H1 (cell line): ENCODE measurements at regions not wholly inside any gene's neighbourhood (a gene's known extent, or its start where the extent isn't known, plus 50 kb on each side); places are given as distances from the start of the nearest gene placed in this dataset.

Source experiments
- CTCF ChIA-PET: fragments of 300-600 bp; sonication (Branson Sonifier 250); formaldehyde crosslinking; loops from one replicate; lab custom pipeline; 2021; ENCODE audit not compliant: partially characterized antibody; lab: Charles Lee
- POLR2A ChIA-PET: fragments of 300-600 bp; sonication (Branson Sonifier 250); formaldehyde crosslinking; loops from one replicate; lab custom pipeline; 2021; ENCODE audit warnings: inconsistent platforms; ENCODE audit not compliant: partially characterized antibody; lab: Charles Lee
- DNase-seq, 2 experiments: peaks; one replicate each; pipeline versions ENCODE4 v3.0.0 to v3.0.0-alpha.2; 2010 to 2022; ENCODE audit warnings: low spot score in 2 of 2, low read depth in 1 of 2, mixed read lengths in 1 of 2
- FAIRE-seq: peaks from 2 replicates; lab custom pipeline; 2011; peaks lifted over from hg19 to GRCh38; lab: Jason Lieb, UNC
- H2AFZ ChIP-seq: 2 replicates; pipeline ENCODE4 v1.8.1; 2012; ENCODE audit warnings: low read length, inconsistent platforms
- H2AK5ac ChIP-seq: 2 replicates; pipeline ENCODE4 v1.6.1; 2013; ENCODE audit warnings: low read depth, low read length
- H2BK120ac ChIP-seq: replicated peaks from 2 replicates; pipeline ENCODE3; 2013; ENCODE audit warnings: low read depth, low read length, inconsistent platforms
- H2BK12ac ChIP-seq: 2 replicates; pipeline ENCODE4 v1.6.1; 2013; ENCODE audit warnings: low read depth, low read length
- H2BK15ac ChIP-seq: 2 replicates; pipeline ENCODE4 v1.6.1; 2013; ENCODE audit warnings: low read length
- H2BK20ac ChIP-seq: 2 replicates; pipeline ENCODE4 v1.6.1; 2013; ENCODE audit warnings: low read length
- H2BK5ac ChIP-seq: 2 replicates; pipeline ENCODE4 v1.6.1; 2013; ENCODE audit warnings: low read depth, low read length
- H3K14ac ChIP-seq: 2 replicates; pipeline ENCODE4 v1.6.1; 2013; ENCODE audit warnings: inconsistent platforms; ENCODE audit not compliant: insufficient read length
- H3K18ac ChIP-seq: 2 replicates; pipeline ENCODE4 v1.6.1; 2013; ENCODE audit warnings: low read length; ENCODE audit errors: extremely low read depth
- H3K23ac ChIP-seq: 2 replicates; pipeline ENCODE4 v1.6.1; 2013; ENCODE audit warnings: inconsistent platforms; ENCODE audit not compliant: insufficient read length
- H3K23me2 ChIP-seq: 2 replicates; pipeline ENCODE4 v1.6.1; 2013; ENCODE audit warnings: low read depth, low read length
- H3K27ac ChIP-seq: 2 replicates; pipeline ENCODE4 v1.6.1; 2011; ENCODE audit warnings: low read depth, low read length, inconsistent platforms
- H3K27me3 ChIP-seq, 4 experiments: replicated peaks in 1 of 4; 1 replicate in 1 of 4; 2 replicates in 3 of 4; pipeline versions ENCODE4 v1.6.1 to v1.8.1; 2011 to 2013; ENCODE audit warnings: low read length in 3 of 4, mild to moderate bottlenecking in 3 of 4, inconsistent platforms in 2 of 4, mixed read lengths in 2 of 4, moderate library complexity in 1 of 4; ENCODE audit not compliant: control insufficient read depth in 3 of 4, insufficient read depth in 3 of 4; ENCODE audit errors: extremely low read depth in 1 of 4
- H3K36me3 ChIP-seq, 4 experiments: 2 replicates each; pipeline versions ENCODE4 v1.6.1 to v1.8.1; 2011 to 2013; ENCODE audit warnings: mild to moderate bottlenecking in 4 of 4, low read length in 3 of 4, moderate library complexity in 2 of 4, control low read depth in 1 of 4, inconsistent platforms in 1 of 4; ENCODE audit not compliant: insufficient read depth in 4 of 4, control insufficient read depth in 2 of 4
- H3K4ac ChIP-seq: replicated peaks from 2 replicates; pipeline ENCODE3; 2013; ENCODE audit warnings: low read length, low read depth, mixed read lengths, inconsistent platforms; ENCODE audit not compliant: insufficient read length
- H3K4me1 ChIP-seq, 4 experiments: replicated peaks in 1 of 4; 1 replicate in 1 of 4; 2 replicates in 3 of 4; pipeline versions ENCODE4 v1.6.1 to v1.8.1; 2011 to 2013; ENCODE audit warnings: low read length in 3 of 4, inconsistent platforms in 2 of 4, mixed read lengths in 1 of 4; ENCODE audit not compliant: insufficient read depth in 4 of 4, control insufficient read depth in 3 of 4
- H3K4me2 ChIP-seq, 2 experiments: 2 replicates each; pipeline versions ENCODE4 v1.6.1 to v1.8.1; 2011 to 2013; ENCODE audit warnings: low read depth in 2 of 2, low read length in 2 of 2, control low read depth in 1 of 2, inconsistent platforms in 1 of 2, mild to moderate bottlenecking in 1 of 2; ENCODE audit not compliant: insufficient read depth in 1 of 2
- H3K4me3 ChIP-seq, 4 experiments: fragments of 200-600, 300-600 bp in 1 of 4; sonication (generic), shearing (Covaris generic), sonication (Bioruptor Twin) in 1 of 4; 2 replicates each; pipeline versions ENCODE4 v1.5.1 to v1.8.1; 2011 to 2016; ENCODE audit warnings: low read length in 4 of 4, low read depth in 3 of 4, control low read depth in 2 of 4, inconsistent platforms in 2 of 4, mild to moderate bottlenecking in 2 of 4, mixed read lengths in 1 of 4, moderate library complexity in 1 of 4; ENCODE audit not compliant: insufficient read depth in 2 of 4; ENCODE audit errors: extremely low read depth in 1 of 4
- H3K56ac ChIP-seq: replicated peaks from 2 replicates; pipeline ENCODE3; 2013; ENCODE audit warnings: low read depth, mild to moderate bottlenecking, mixed read lengths, low read length, inconsistent platforms; ENCODE audit not compliant: insufficient read length
- H3K79me1 ChIP-seq: 2 replicates; pipeline ENCODE4 v1.6.1; 2013; ENCODE audit warnings: low read depth, low read length, control low read depth
- H3K79me2 ChIP-seq, 2 experiments: 2 replicates each; pipeline versions ENCODE4 v1.6.1 to v1.8.1; 2012 to 2013; ENCODE audit warnings: low read length in 2 of 2, mild to moderate bottlenecking in 2 of 2, inconsistent platforms in 1 of 2; ENCODE audit not compliant: insufficient read depth in 2 of 2, control insufficient read depth in 1 of 2
- H3K9ac ChIP-seq, 4 experiments: replicated peaks in 1 of 4; 1 replicate in 1 of 4; 2 replicates in 3 of 4; pipeline versions ENCODE4 v1.6.1 to v1.8.1; 2011 to 2013; ENCODE audit warnings: low read depth in 3 of 4, low read length in 3 of 4, control low read depth in 2 of 4, mild to moderate bottlenecking in 2 of 4, moderate library complexity in 2 of 4, inconsistent platforms in 1 of 4; ENCODE audit errors: extremely low read depth in 1 of 4
- H3K9me3 ChIP-seq, 2 experiments: 2 replicates each; pipeline versions ENCODE4 v1.6.1 to v1.8.1; 2012 to 2013; ENCODE audit warnings: mild to moderate bottlenecking in 2 of 2, moderate library complexity in 2 of 2, control low read depth in 1 of 2, inconsistent platforms in 1 of 2, low read depth in 1 of 2, low read length in 1 of 2, mixed read lengths in 1 of 2; ENCODE audit not compliant: insufficient read depth in 2 of 2
- H4K20me1 ChIP-seq, 2 experiments: replicated peaks in 1 of 2; 2 replicates each; pipeline versions ENCODE3 to v1.8.1; 2011 to 2013; ENCODE audit warnings: inconsistent platforms in 2 of 2, low read length in 2 of 2, mild to moderate bottlenecking in 1 of 2; ENCODE audit not compliant: insufficient read depth in 2 of 2, control insufficient read depth in 1 of 2
- H4K5ac ChIP-seq: 2 replicates; pipeline ENCODE4 v1.6.1; 2013; ENCODE audit warnings: low read length, low read depth, mixed read lengths, inconsistent platforms; ENCODE audit not compliant: insufficient read length
- H4K8ac ChIP-seq: 2 replicates; pipeline ENCODE4 v1.8.0; 2013; ENCODE audit warnings: mild to moderate bottlenecking, moderate library complexity, low read length, inconsistent platforms; ENCODE audit not compliant: insufficient read depth; ENCODE audit errors: extremely low read depth
- H4K91ac ChIP-seq: replicated peaks from 2 replicates; pipeline ENCODE3; 2013; ENCODE audit warnings: low read length, mixed read lengths, inconsistent platforms; ENCODE audit not compliant: insufficient read length
- BRCA1 ChIP-seq: IDR thresholded peaks from 2 replicates; pipeline ENCODE4 v1.6.1; 2012; ENCODE audit warnings: low read depth, low read length, improper control_type of control experiment
- CBX5 ChIP-seq: fragments of 300-800, 300-1000 bp; sonication (generic); IDR thresholded peaks from 2 replicates; pipeline ENCODE4 v1.7.1; 2016; ENCODE audit warnings: antibody characterized with exemption, low read length, low read depth
- CHD1 ChIP-seq: IDR thresholded peaks from 2 replicates; pipeline ENCODE4 v1.6.1; 2012; ENCODE audit warnings: low read depth, low read length, improper control_type of control experiment
- EZH2 ChIP-seq: fragments of 200-600 bp; sonication (generic); IDR thresholded peaks from 2 replicates; pipeline ENCODE4 v1.7.1; 2012; ENCODE audit warnings: low read depth, mild to moderate bottlenecking, moderate library complexity, low read length, inconsistent platforms; ENCODE audit not compliant: severe bottlenecking
- GTF2F1 ChIP-seq: IDR thresholded peaks from 2 replicates; pipeline ENCODE4 v1.6.1; 2012; ENCODE audit warnings: low read depth, low read length, improper control_type of control experiment, borderline replicate concordance
- HDAC2 ChIP-seq, 2 experiments: fragments of 300-600 bp in 1 of 2; sonication (generic) in 1 of 2; IDR thresholded peaks; 2 replicates each; pipeline ENCODE4 v1.6.1; 2011 to 2012; ENCODE audit warnings: low read depth in 2 of 2, low read length in 2 of 2, mild to moderate bottlenecking in 2 of 2, moderate library complexity in 2 of 2, borderline replicate concordance in 1 of 2, inconsistent platforms in 1 of 2
- NANOG ChIP-seq: IDR thresholded peaks from 2 replicates; pipeline ENCODE4 v1.6.1; 2011; ENCODE audit warnings: low read length, low read depth, mild to moderate bottlenecking, inconsistent platforms; ENCODE audit not compliant: insufficient read depth, poor library complexity, severe bottlenecking
- POLR2A ChIP-seq, 2 experiments: IDR thresholded peaks; 1 replicate in 1 of 2; 2 replicates in 1 of 2; pipeline ENCODE4 v1.6.1; 2011; ENCODE audit warnings: low read depth in 2 of 2, low read length in 2 of 2, mild to moderate bottlenecking in 2 of 2; ENCODE audit errors: control extremely low read depth in 1 of 2
- POLR2AphosphoS5 ChIP-seq: IDR thresholded peaks from 2 replicates; pipeline ENCODE4 v1.6.1; 2011; ENCODE audit warnings: low read depth, low read length
- SIX5 ChIP-seq: IDR thresholded peaks from 2 replicates; pipeline ENCODE4 v1.6.1; 2011; ENCODE audit warnings: mild to moderate bottlenecking, low read depth, low read length
- SP1 ChIP-seq: IDR thresholded peaks from 2 replicates; pipeline ENCODE4 v1.6.1; 2011; ENCODE audit warnings: low read depth, low read length
- SP4 ChIP-seq: IDR thresholded peaks from 2 replicates; pipeline ENCODE4 v1.6.1; 2012; ENCODE audit warnings: low read length, inconsistent platforms
- SRF ChIP-seq: IDR thresholded peaks from 2 replicates; pipeline ENCODE4 v1.6.1; 2011; ENCODE audit warnings: mild to moderate bottlenecking, low read depth, low read length, moderate library complexity
- TAF1 ChIP-seq: IDR thresholded peaks from 2 replicates; pipeline ENCODE4 v1.6.1; 2011; ENCODE audit warnings: mild to moderate bottlenecking, low read depth, low read length
- TBP ChIP-seq: IDR thresholded peaks from 2 replicates; pipeline ENCODE4 v1.6.1; 2011; ENCODE audit warnings: low read depth, low read length, improper control_type of control experiment
- WGBS, 2 experiments: shearing (Covaris generic) in 1 of 2; methylation state at CpG; one replicate each; pipeline versions ENCODE4 v1.1.6 to v1.1.7; 2013 to 2015; ENCODE audit warnings: low lambda C conversion rate in 2 of 2, mixed read lengths in 2 of 2, inconsistent platforms in 1 of 2, low coverage in 1 of 2, missing lambda C conversion rate in 1 of 2; ENCODE audit not compliant: insufficient replicate concordance in 2 of 2, insufficient coverage in 1 of 2, insufficient read length in 1 of 2; ENCODE audit errors: extremely low coverage in 1 of 2, missing lambda C conversion rate in 1 of 2; 5-methylcytosine and 5-hydroxymethylcytosine counted together
- TF ChIP-seq, protein P1 (sequence below): IDR thresholded peaks from 2 replicates; pipeline ENCODE4 v1.6.1; 2011; ENCODE audit warnings: low read depth, mild to moderate bottlenecking, low read length; ENCODE audit not compliant: insufficient read depth

DNA sequence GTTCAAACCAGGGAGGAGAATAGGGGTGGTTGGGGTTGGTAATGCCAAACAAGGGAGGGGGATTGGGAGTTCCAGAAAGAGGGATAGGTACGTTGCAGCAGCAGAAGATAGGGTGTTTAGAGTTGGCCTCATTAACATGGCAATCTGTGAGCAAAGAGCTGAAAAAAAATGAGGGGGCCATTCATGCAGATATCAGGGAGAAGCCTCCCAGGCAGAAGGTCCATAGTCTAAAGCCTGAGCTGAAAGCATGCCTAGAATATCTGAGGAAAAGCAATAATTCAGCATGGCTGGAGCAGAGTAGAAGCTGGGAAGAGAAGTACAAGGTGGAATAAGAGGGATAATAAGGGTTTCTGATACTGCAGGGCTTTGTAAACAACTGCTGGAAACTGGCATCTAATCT lies 550.9 kb upstream of the LCORL start:
- POLR2A ChIA-PET, result no interaction called here
- TF ChIP-seq POLR2AphosphoS5 (no peak), SIX5 (no peak), EZH2 (no peak), NANOG (no peak), CHD1 (no peak), SP1 (no peak), HDAC2 (IDR thresholded peaks at IDR 0.05; ENCODE audit: borderline replicate concordance in 1 of 2, low read depth in 2 of 2, low read length in 2 of 2) (no peak), SP4 (no peak), GTF2F1 (no peak), TBP (no peak), TAF1 (no peak), CBX5 (no peak), POLR2A (IDR thresholded peaks at IDR 0.05; ENCODE audit: control extremely low read depth in 1 of 2, low read depth in 2 of 2, low read length in 2 of 2) (no peak), SRF (no peak), BRCA1 (no peak)
- TF ChIP-seq, protein P1, sequence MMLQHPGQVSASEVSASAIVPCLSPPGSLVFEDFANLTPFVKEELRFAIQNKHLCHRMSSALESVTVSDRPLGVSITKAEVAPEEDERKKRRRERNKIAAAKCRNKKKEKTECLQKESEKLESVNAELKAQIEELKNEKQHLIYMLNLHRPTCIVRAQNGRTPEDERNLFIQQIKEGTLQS, result no peak

More for the DNA sequence above, 550.9 kb upstream of the LCORL start:
- H3K56ac ChIP-seq, result no peak overlapping the region
- no peak overlapping the region for H4K5ac ChIP-seq
- H3K23me2 ChIP-seq, result no peaks in the 10 kb centered on the region; the same call in 1 of the 2 replicates
- CTCF ChIA-PET, result interaction anchor here (0.7 kb wide), 1 partner anchor 1015 kb away, joined by 3 read pairs; no protein-coding TSS in a partner anchor
- H3K4ac ChIP-seq, result no peak overlapping the region
- H3K27me3 ChIP-seq, result no peaks in the 10 kb centered on the region
- peaks cover 0 to 4% of the 10 kb centered on the region in 2 experiments; a peak in 1 of 4 replicates for H3K9me3 ChIP-seq
- FAIRE-seq, result no peak
- no peak overlapping the region for H3K14ac ChIP-seq
- H3K27ac ChIP-seq, result no peak overlapping the region
- H2AFZ ChIP-seq, result no peak overlapping the region
- H3K9ac ChIP-seq, result no peak overlapping the region
- no peak overlapping the region for H3K18ac ChIP-seq
- no peaks in the 10 kb centered on the region for H3K36me3 ChIP-seq
- H3K23ac ChIP-seq, result no peak overlapping the region
- H4K20me1 ChIP-seq, result no peaks in the 10 kb centered on the region
- H2BK120ac ChIP-seq, result no peak overlapping the region
- no peaks in the 10 kb centered on the region for H3K79me1 ChIP-seq
- no peaks in the 10 kb centered on the region for H3K79me2 ChIP-seq
- no peak overlapping the region for H2BK12ac ChIP-seq
- no peak for DNase-seq
- WGBS, 2 experiments, result 75% methylated on average over 1 of the region's 1 CpG; no CpG with 5 or more reads in 1 of the 2 experiments
- no peak overlapping the region for H4K91ac ChIP-seq
- H2AK5ac ChIP-seq, result no peak overlapping the region
- no peak overlapping the region for H3K4me2 ChIP-seq
- no peak overlapping the region for H2BK5ac ChIP-seq
- no peak overlapping the region for H4K8ac ChIP-seq
- no peak overlapping the region for H2BK15ac ChIP-seq
- no peak overlapping the region for H2BK20ac ChIP-seq
- no peak overlapping the region for H3K4me3 ChIP-seq
- no peaks in the 10 kb centered on the region for H3K4me1 ChIP-seq
